SU-DHL-6 (cell line): ENCODE measurements at regions not wholly inside any gene's neighbourhood (a gene's known extent, or its start where the extent isn't known, plus 50 kb on each side); places are given as distances from the start of the nearest gene placed in this dataset.
"Not testable (repeated sequence)": the region's sequence is repeated elsewhere in the genome, so short reads cannot be mapped to it uniquely, and the experiment has no call there.

Source experiments
- EZH2phosphoT487 ChIP-seq: fragments of 200-600 bp; sonication (generic), shearing (Covaris generic); conservative IDR thresholded peaks from 2 replicates; pipeline ENCODE4 v1.6.1; 2018; ENCODE audit warnings: mild to moderate bottlenecking, antibody characterized with exemption, low read length, moderate library complexity, mixed read lengths
- TF ChIP-seq, protein P1 (sequence below): fragments of 200-600 bp; sonication (generic); IDR thresholded peaks from one replicate; pipeline ENCODE4 v1.5.1; 2017; ENCODE audit warnings: antibody characterized with exemption, mild to moderate bottlenecking, low read length, moderate library complexity; ENCODE audit not compliant: insufficient read depth, poor library complexity, severe bottlenecking

DNA sequence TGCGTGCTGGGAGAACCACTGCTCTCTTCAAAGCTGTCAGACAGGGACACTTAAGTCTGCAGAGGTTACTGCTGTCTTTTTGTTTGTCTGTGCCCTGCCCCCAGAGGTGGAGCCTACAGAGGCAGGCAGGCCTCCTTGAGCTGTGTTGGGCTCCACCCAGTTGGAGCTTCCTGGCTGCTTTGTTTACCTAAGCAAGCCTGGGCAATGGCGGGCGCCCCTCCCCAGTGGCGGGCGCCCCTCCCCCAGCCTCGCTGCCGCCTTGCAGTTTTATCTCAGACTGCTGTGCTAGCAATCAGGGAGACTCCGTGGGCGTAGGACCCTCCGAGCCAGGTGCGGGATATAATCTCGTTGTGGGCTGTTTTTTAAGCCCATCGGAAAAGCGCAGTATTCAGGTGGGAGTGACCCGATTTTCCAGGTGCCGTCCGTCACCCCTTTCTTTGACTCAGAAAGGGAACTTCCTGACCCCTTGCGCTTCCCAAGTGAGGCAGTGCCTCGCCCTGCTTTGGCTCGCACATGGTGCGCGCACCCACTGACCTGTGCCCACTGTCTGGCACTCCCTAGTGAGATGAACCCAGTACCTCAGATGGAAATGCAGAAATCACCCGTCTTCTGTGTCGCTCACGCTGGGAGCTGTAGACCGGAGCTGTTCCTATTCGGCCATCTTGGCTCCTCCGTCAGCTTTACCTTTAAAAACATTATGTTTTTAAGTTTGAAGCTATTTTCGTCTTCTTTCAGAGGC lies 954.6 kb upstream of the COX7C start:
- TF ChIP-seq, protein P1, sequence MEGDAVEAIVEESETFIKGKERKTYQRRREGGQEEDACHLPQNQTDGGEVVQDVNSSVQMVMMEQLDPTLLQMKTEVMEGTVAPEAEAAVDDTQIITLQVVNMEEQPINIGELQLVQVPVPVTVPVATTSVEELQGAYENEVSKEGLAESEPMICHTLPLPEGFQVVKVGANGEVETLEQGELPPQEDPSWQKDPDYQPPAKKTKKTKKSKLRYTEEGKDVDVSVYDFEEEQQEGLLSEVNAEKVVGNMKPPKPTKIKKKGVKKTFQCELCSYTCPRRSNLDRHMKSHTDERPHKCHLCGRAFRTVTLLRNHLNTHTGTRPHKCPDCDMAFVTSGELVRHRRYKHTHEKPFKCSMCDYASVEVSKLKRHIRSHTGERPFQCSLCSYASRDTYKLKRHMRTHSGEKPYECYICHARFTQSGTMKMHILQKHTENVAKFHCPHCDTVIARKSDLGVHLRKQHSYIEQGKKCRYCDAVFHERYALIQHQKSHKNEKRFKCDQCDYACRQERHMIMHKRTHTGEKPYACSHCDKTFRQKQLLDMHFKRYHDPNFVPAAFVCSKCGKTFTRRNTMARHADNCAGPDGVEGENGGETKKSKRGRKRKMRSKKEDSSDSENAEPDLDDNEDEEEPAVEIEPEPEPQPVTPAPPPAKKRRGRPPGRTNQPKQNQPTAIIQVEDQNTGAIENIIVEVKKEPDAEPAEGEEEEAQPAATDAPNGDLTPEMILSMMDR, result not testable (repeated sequence)
- not testable (repeated sequence) for TF ChIP-seq EZH2phosphoT487
